ENCODE measurements at regions not wholly inside any gene's neighbourhood (a gene's known extent, or its start where the extent isn't known, plus 50 kb on each side); places are given as distances from the start of the nearest gene placed in this dataset.

DNA sequence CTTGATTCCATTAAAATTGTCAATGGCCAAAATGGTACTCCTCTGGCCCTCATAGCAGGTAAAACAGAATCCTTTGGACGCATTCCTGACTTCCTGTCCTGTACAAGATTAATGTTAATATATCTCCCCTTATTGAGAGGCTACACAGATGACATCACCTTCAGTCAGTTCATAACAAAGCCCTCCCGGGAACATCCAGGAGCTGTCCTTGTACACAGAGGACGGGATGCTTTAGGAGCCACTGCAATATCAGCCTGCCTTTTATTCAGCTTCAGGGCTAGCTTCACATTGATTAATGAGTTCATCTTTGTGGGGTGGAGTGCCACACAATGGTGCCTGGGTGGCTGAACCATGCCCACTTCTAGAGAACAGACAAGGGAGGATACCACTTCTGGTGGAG lies 235.1 kb downstream of the NRIP1 start:
- TF ChIP-seq EZH2 (IDR thresholded peaks at IDR 0.05; ENCODE audit: low read length) (no peak), CTCF (optimal IDR thresholded peaks at IDR 0.05 in 1 of 3, IDR thresholded peaks at IDR 0.05 in 1 of 3, conservative IDR thresholded peaks at IDR 0.05 in 1 of 3; ENCODE audit: extremely low read depth in 1 of 3, insufficient read depth in 2 of 3, low read length in 3 of 3) (no peak)
- no peaks in the 10 kb centered on the region for H3K9me3 ChIP-seq (ENCODE audit: control insufficient read depth, low read depth, low read length)
- FAIRE-seq = no peak
- H3K27ac ChIP-seq (ENCODE audit: control insufficient read depth, insufficient read depth, low read length) = no peak overlapping the region
- no peak overlapping the region for H2AFZ ChIP-seq (ENCODE audit: control insufficient read depth, low read length)
- no peak for DNase-seq (ENCODE audit: low read depth, low spot score)
- H3K27me3 ChIP-seq (ENCODE audit: control insufficient read depth, extremely low read depth, insufficient read depth, low read length) = no peaks in the 10 kb centered on the region
- no peaks in the 10 kb centered on the region for H3K4me1 ChIP-seq (ENCODE audit: control insufficient read depth, extremely low read depth, insufficient read depth, low read length)
- no peaks in the 10 kb centered on the region for H3K36me3 ChIP-seq (ENCODE audit: control insufficient read depth in 2 of 2, extremely low read depth in 1 of 2, insufficient read depth in 2 of 2, low read length in 2 of 2)
- H3K4me2 ChIP-seq (ENCODE audit: control insufficient read depth, extremely low read depth, insufficient read depth, low read depth, low read length) = no peak overlapping the region
- H3K79me2 ChIP-seq (ENCODE audit: control insufficient read depth, insufficient read depth, low read length) = no peaks in the 10 kb centered on the region
- no peak overlapping the region for H3K9ac ChIP-seq (ENCODE audit: control insufficient read depth, extremely low read depth, insufficient read depth, low read length)
- dilution Hi-C loops (cut with MboI; ENCODE audit: extremely low pct_ligation_motif_present, low sequenced_read_pairs) = no loop called here
- H3K4me3 ChIP-seq (ENCODE audit: control insufficient read depth in 2 of 3, extremely low read depth in 1 of 3, insufficient read depth in 2 of 3, low read depth in 1 of 3, low read length in 3 of 3) = no peak overlapping the region
- H4K20me1 ChIP-seq (ENCODE audit: control insufficient read depth, extremely low read depth, insufficient read depth, low read length) = no peaks in the 10 kb centered on the region
- H3K9me1 ChIP-seq (ENCODE audit: control insufficient read depth, extremely low read depth, insufficient read depth, low read length) = no peaks in the 10 kb centered on the region

GRCh38 chr21:14827468-14827867 lies 237.3 kb downstream of the NRIP1 start:
- no peak overlapping the region for H3K9ac ChIP-seq (ENCODE audit: control insufficient read depth, extremely low read depth, insufficient read depth, low read length)
- no peaks in the 10 kb centered on the region for H4K20me1 ChIP-seq (ENCODE audit: control insufficient read depth, extremely low read depth, insufficient read depth, low read length)
- no peak overlapping the region for H3K27ac ChIP-seq (ENCODE audit: control insufficient read depth, insufficient read depth, low read length)
- dilution Hi-C loops (cut with MboI; ENCODE audit: extremely low pct_ligation_motif_present, low sequenced_read_pairs) = no loop called here
- DNase-seq (ENCODE audit: low read depth, low spot score) (no peak), FAIRE-seq (no peak)
- H3K4me3 ChIP-seq (ENCODE audit: control insufficient read depth in 2 of 3, extremely low read depth in 1 of 3, insufficient read depth in 2 of 3, low read depth in 1 of 3, low read length in 3 of 3) = no peak overlapping the region
- H3K9me3 ChIP-seq (ENCODE audit: control insufficient read depth, low read depth, low read length) = no peaks in the 10 kb centered on the region
- no peaks in the 10 kb centered on the region for H3K4me1 ChIP-seq (ENCODE audit: control insufficient read depth, extremely low read depth, insufficient read depth, low read length)
- H2AFZ ChIP-seq (ENCODE audit: control insufficient read depth, low read length) = no peak overlapping the region
- H3K79me2 ChIP-seq (ENCODE audit: control insufficient read depth, insufficient read depth, low read length) = no peaks in the 10 kb centered on the region
- no peak overlapping the region for H3K4me2 ChIP-seq (ENCODE audit: control insufficient read depth, extremely low read depth, insufficient read depth, low read depth, low read length)
- H3K9me1 ChIP-seq (ENCODE audit: control insufficient read depth, extremely low read depth, insufficient read depth, low read length) = no peaks in the 10 kb centered on the region
- no peak for TF ChIP-seq EZH2 (IDR thresholded peaks at IDR 0.05; ENCODE audit: low read length)
- TF ChIP-seq CTCF (optimal IDR thresholded peaks at IDR 0.05 in 1 of 3, IDR thresholded peaks at IDR 0.05 in 1 of 3, conservative IDR thresholded peaks at IDR 0.05 in 1 of 3; ENCODE audit: extremely low read depth in 1 of 3, insufficient read depth in 2 of 3, low read length in 3 of 3) = no peak
- H3K27me3 ChIP-seq (ENCODE audit: control insufficient read depth, extremely low read depth, insufficient read depth, low read length) = no peaks in the 10 kb centered on the region
- H3K36me3 ChIP-seq (ENCODE audit: control insufficient read depth in 2 of 2, extremely low read depth in 1 of 2, insufficient read depth in 2 of 2, low read length in 2 of 2) = no peaks in the 10 kb centered on the region
